ENCODE measurements at regions not wholly inside any gene's neighbourhood (a gene's known extent, or its start where the extent isn't known, plus 50 kb on each side); places are given as distances from the start of the nearest gene placed in this dataset.

GRCh38 chr18:53755914-53756609, 468.4 kb downstream of the MBD2 start:
- no peak for TF ChIP-seq POLR2AphosphoS5 (IDR thresholded peaks at IDR 0.05)
- TF ChIP-seq, protein P1, sequence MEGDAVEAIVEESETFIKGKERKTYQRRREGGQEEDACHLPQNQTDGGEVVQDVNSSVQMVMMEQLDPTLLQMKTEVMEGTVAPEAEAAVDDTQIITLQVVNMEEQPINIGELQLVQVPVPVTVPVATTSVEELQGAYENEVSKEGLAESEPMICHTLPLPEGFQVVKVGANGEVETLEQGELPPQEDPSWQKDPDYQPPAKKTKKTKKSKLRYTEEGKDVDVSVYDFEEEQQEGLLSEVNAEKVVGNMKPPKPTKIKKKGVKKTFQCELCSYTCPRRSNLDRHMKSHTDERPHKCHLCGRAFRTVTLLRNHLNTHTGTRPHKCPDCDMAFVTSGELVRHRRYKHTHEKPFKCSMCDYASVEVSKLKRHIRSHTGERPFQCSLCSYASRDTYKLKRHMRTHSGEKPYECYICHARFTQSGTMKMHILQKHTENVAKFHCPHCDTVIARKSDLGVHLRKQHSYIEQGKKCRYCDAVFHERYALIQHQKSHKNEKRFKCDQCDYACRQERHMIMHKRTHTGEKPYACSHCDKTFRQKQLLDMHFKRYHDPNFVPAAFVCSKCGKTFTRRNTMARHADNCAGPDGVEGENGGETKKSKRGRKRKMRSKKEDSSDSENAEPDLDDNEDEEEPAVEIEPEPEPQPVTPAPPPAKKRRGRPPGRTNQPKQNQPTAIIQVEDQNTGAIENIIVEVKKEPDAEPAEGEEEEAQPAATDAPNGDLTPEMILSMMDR (IDR thresholded peaks at IDR 0.05), result no peak
- TF ChIP-seq EP300 (IDR thresholded peaks at IDR 0.05), result no peak
